GM12891 (cell line): ENCODE measurements at regions not wholly inside any gene's neighbourhood (a gene's known extent, or its start where the extent isn't known, plus 50 kb on each side); places are given as distances from the start of the nearest gene placed in this dataset.

Source experiments
- PAX5 ChIP-seq: IDR thresholded peaks from 2 replicates; pipeline ENCODE4 v1.6.1; 2011; ENCODE audit warnings: low read length, moderate library complexity, mild to moderate bottlenecking; ENCODE audit not compliant: insufficient read depth, severe bottlenecking
- POLR2A ChIP-seq: IDR thresholded peaks from 2 replicates; pipeline ENCODE4 v1.6.1; 2011; ENCODE audit warnings: low read depth, low read length, control low read depth
- POLR2AphosphoS5 ChIP-seq: IDR thresholded peaks from 2 replicates; pipeline ENCODE4 v1.6.1; 2011; ENCODE audit warnings: low read depth, low read length, control low read depth

GRCh38 chr1:79683420-79683819, 676.9 kb upstream of the ADGRL4 start:
- no peak for TF ChIP-seq POLR2A
- TF ChIP-seq POLR2AphosphoS5 = no peak
- TF ChIP-seq PAX5 = no peak
